ENCODE measurements at regions not wholly inside any gene's neighbourhood (a gene's known extent, or its start where the extent isn't known, plus 50 kb on each side); places are given as distances from the start of the nearest gene placed in this dataset.
"Not testable (repeated sequence)": the region's sequence is repeated elsewhere in the genome, so short reads cannot be mapped to it uniquely, and the experiment has no call there.

DNA sequence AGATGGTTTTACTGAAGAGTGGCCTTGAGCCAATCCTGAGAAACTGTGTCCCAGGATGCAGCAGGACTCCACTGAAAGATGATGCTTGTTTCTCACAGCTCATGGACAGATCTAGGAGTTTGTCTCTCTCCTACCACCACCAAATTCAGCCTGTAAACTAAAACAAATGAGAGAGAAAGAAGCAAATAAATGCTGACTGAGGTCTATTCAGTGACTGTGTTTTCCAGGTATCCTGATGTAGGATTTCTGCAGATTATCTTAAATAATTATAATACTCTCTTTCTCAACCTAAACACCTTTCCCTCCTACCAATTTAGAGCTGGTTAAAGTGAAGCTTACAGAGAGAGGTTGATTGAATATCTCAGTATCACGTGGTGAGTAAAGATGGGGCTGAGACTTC is 599.6 kb upstream of the LCORL start:
- no peak overlapping the region for H3K4me3 Mint-ChIP-seq
- TF ChIP-seq, protein P1, sequence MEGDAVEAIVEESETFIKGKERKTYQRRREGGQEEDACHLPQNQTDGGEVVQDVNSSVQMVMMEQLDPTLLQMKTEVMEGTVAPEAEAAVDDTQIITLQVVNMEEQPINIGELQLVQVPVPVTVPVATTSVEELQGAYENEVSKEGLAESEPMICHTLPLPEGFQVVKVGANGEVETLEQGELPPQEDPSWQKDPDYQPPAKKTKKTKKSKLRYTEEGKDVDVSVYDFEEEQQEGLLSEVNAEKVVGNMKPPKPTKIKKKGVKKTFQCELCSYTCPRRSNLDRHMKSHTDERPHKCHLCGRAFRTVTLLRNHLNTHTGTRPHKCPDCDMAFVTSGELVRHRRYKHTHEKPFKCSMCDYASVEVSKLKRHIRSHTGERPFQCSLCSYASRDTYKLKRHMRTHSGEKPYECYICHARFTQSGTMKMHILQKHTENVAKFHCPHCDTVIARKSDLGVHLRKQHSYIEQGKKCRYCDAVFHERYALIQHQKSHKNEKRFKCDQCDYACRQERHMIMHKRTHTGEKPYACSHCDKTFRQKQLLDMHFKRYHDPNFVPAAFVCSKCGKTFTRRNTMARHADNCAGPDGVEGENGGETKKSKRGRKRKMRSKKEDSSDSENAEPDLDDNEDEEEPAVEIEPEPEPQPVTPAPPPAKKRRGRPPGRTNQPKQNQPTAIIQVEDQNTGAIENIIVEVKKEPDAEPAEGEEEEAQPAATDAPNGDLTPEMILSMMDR (IDR thresholded peaks at IDR 0.05) = no peak
- no peak for DNase-seq
- H3K27me3 Mint-ChIP-seq (ENCODE audit: insufficient read depth) = peaks cover 6% of the 10 kb centered on the region; the same call in 1 of the 2 replicates
- H3K4me1 Mint-ChIP-seq (ENCODE audit: low read depth) = no peaks in the 10 kb centered on the region
- no peak overlapping the region for H3K27ac Mint-ChIP-seq
- H3K9me3 Mint-ChIP-seq = peaks cover 8% of the 10 kb centered on the region; the same call in 1 of the 2 replicates
- H3K36me3 Mint-ChIP-seq (ENCODE audit: low read depth) = no peaks in the 10 kb centered on the region

DNA sequence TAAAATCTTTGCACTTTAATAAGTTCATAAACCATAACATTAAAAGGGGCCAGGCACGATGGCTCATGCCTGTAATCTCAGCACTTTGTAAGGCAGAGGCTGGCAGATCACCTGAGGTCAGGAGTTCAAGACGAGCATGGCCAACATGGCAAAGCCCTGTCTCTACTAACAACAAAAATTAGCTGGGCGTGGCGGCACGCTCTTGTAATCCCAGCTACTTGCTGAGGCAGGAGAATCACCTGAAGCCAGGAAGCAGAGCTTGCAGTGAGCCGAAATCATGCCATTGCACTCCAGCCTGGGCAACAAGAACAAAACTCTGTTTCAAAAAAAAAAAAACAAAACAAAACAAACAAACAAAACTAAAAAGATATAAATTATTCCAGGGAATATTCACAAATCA is 595.2 kb upstream of the LCORL start:
- Mint-ChIP-seq H3K27ac (no peak overlapping the region), H3K9me3 (no peaks in the 10 kb centered on the region), H3K4me1 (ENCODE audit: low read depth) (no peaks in the 10 kb centered on the region), H3K27me3 (ENCODE audit: insufficient read depth) (peaks cover 6% of the 10 kb centered on the region), H3K4me3 (no peak overlapping the region), H3K36me3 (ENCODE audit: low read depth) (no peaks in the 10 kb centered on the region)
- TF ChIP-seq, protein P1 (IDR thresholded peaks at IDR 0.05) = no peak
- DNase-seq = no peak

DNA sequence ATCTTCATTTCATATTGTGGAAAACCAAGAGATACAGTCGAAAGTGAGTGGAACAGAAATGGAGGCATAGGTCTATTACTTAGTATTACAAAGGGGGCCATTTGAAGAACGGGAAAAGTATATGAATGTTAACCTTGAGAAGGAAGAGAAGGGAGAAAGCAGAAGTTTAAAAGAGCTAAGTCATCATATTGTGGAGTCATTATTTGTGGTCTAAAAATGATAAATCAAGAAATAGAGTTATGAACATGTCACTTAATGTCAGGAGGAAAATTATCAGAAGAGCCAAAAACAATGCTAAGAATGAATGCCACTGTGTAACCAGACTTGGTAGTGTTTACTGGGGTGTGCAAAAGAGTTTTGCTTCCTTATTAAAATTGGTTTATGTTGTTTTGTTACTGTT is 589.5 kb upstream of the LCORL start:
- H3K27ac Mint-ChIP-seq = no peak overlapping the region
- no peaks in the 10 kb centered on the region for H3K9me3 Mint-ChIP-seq
- no peak for DNase-seq
- no peaks in the 10 kb centered on the region for H3K4me1 Mint-ChIP-seq (ENCODE audit: low read depth)
- no peaks in the 10 kb centered on the region for H3K36me3 Mint-ChIP-seq (ENCODE audit: low read depth)
- H3K4me3 Mint-ChIP-seq = no peak overlapping the region
- TF ChIP-seq, protein P1 (IDR thresholded peaks at IDR 0.05) = no peak
- peaks cover 3% of the 10 kb centered on the region; the same call in 1 of the 2 replicates for H3K27me3 Mint-ChIP-seq (ENCODE audit: insufficient read depth)

DNA sequence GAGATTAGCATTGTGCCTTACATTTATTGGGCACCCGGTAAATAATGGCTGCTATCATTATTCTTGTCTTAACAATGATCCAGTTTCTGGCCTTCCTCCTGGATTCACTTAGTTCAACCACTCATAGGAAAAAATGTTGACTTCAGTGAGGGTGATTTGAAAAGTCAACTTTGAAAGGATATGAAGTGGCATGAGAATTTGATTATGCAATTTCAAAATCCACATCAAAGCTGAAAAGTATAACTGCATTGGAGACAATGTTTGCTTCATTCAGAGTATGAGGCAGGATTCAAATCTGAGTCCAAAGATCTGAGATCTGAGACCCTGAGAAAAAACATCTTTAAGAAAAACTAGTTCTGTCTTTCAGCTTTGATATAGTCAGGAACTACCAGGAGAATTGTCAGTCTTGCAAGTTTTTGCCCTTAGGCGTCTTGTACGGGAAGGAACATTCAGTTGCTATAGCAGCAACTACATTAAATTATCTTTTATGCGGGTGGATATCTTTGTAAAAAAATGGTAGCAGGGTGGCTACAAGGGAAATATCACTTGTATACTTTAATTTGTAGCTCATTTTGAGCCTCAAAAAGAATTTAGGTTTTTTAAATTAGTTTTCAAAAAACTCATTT is 587.5 kb upstream of the LCORL start:
- H3K9me3 Mint-ChIP-seq = no peaks in the 10 kb centered on the region
- no peak overlapping the region for H3K27ac Mint-ChIP-seq
- no peak for DNase-seq

DNA sequence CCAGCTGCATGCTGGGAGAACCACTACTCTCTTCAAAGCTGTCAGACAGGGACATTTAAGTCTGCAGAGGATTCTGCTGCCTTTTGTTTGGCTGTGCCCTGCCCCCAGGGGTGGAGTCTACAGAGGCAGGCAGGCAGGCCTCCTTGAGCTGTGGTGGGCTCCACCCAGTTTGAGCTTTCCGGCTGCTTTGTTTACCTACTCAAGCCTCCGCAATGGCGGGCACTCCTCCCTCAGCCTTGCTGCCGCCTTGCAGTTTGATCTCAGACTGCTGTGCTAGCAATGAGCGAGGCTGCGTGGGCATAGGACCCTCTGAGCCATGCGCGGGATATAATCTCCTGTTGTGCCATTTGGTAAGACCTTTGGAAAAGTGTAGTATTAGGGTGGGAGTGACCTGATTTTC is 581.1 kb upstream of the LCORL start:
- not testable (repeated sequence) for H3K36me3 Mint-ChIP-seq (ENCODE audit: low read depth); H3K4me1 Mint-ChIP-seq (ENCODE audit: low read depth); H3K9me3 Mint-ChIP-seq; H3K27me3 Mint-ChIP-seq (ENCODE audit: insufficient read depth); H3K4me3 Mint-ChIP-seq; H3K27ac Mint-ChIP-seq; DNase-seq

More for the DNA sequence above, 587.5 kb upstream of the LCORL start:
- Mint-ChIP-seq H3K4me1 (ENCODE audit: low read depth) (no peaks in the 10 kb centered on the region), H3K27me3 (ENCODE audit: insufficient read depth) (peaks cover 1% of the 10 kb centered on the region; the same call in 1 of the 2 replicates), H3K36me3 (ENCODE audit: low read depth) (no peaks in the 10 kb centered on the region), H3K4me3 (no peak overlapping the region)
- TF ChIP-seq, protein P1 (IDR thresholded peaks at IDR 0.05) = no peak

DNA sequence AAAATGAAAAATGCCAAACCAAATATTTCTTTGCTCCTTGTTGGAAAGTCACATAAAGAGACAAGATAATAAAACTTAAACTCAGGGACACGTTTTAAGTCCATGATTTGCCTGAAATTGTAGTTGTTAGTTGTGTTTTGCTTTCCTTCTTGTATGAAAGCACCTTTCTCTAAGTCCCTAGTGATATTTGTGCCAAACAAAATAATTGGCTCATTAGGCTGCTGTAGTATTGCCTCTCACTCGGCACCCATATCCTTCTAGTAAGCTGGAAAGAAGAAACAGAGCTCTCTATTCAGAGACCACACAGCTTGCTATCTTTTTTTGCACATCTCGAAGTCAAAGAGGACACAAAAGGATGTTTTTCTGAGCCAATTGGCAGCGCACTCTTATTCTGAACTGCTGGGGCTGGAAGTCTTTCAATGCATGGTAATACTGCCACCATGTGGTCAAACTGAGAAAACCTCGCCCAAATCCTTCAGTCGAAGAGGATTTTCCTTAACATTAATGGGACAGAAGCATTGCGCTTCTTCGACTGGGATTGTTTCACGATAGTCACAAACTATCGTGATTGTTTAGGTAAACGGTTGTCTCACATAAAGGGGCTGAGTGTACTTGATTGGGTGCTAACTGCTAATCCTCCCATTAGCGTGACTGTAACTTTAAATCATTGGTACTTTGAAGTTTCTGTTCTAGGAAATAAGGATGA is 571.9 kb upstream of the LCORL start:
- TF ChIP-seq, protein P1 (IDR thresholded peaks at IDR 0.05) = peak; percentile 95
- Mint-ChIP-seq H3K9me3 (no peaks in the 10 kb centered on the region), H3K27ac (no peak overlapping the region), H3K4me1 (ENCODE audit: low read depth) (peaks cover 6% of the 10 kb centered on the region; the same call in 1 of the 2 replicates), H3K4me3 (peak overlapping the region; percentile 77), H3K27me3 (ENCODE audit: insufficient read depth) (peaks cover 1% of the 10 kb centered on the region; the same call in 1 of the 2 replicates), H3K36me3 (ENCODE audit: low read depth) (no peaks in the 10 kb centered on the region)
- DNase-seq = peak; percentile 55
